ENCODE measurements at regions not wholly inside any gene's neighbourhood (a gene's known extent, or its start where the extent isn't known, plus 50 kb on each side); places are given as distances from the start of the nearest gene placed in this dataset.
"Not testable (repeated sequence)": the region's sequence is repeated elsewhere in the genome, so short reads cannot be mapped to it uniquely, and the experiment has no call there.

- no peak overlapping the region for H3K4me3 ChIP-seq (ENCODE audit: insufficient read depth, low read depth, low read length)
- H3K27me3 ChIP-seq (ENCODE audit: control insufficient read depth, insufficient read depth, low read length): peaks cover 54% of the 10 kb centered on the region
- no peak for DNase-seq
- H3K36me3 ChIP-seq (replicated peaks; ENCODE audit: control insufficient read depth, insufficient read depth, low read length): no peaks in the 10 kb centered on the region
Observed at GRCh38 chr22:22193923-22194322, 50.7 kb upstream of the VPREB1 start.

- peaks cover 50% of the 10 kb centered on the region for H3K27me3 ChIP-seq (ENCODE audit: control insufficient read depth, insufficient read depth, low read length)
- H3K36me3 ChIP-seq (replicated peaks; ENCODE audit: control insufficient read depth, insufficient read depth, low read length); DNase-seq; H3K4me3 ChIP-seq (ENCODE audit: insufficient read depth, low read depth, low read length): not testable (repeated sequence)
Observed at GRCh38 chr22:22193462-22193861, 51.1 kb upstream of the VPREB1 start.

GRCh38 chr22:22193006-22193405 is 51.6 kb upstream of the VPREB1 start:
- not testable (repeated sequence) for DNase-seq; H3K36me3 ChIP-seq (replicated peaks; ENCODE audit: control insufficient read depth, insufficient read depth, low read length); H3K4me3 ChIP-seq (ENCODE audit: insufficient read depth, low read depth, low read length)
- peaks cover 47% of the 10 kb centered on the region for H3K27me3 ChIP-seq (ENCODE audit: control insufficient read depth, insufficient read depth, low read length)

- H3K27me3 ChIP-seq (ENCODE audit: control insufficient read depth, insufficient read depth, low read length): peaks cover 45% of the 10 kb centered on the region
- not testable (repeated sequence) for H3K4me3 ChIP-seq (ENCODE audit: insufficient read depth, low read depth, low read length); H3K36me3 ChIP-seq (replicated peaks; ENCODE audit: control insufficient read depth, insufficient read depth, low read length); DNase-seq
Observed at GRCh38 chr22:22189796-22190195, 54.8 kb upstream of the VPREB1 start.

- DNase-seq; H3K4me3 ChIP-seq (ENCODE audit: insufficient read depth, low read depth, low read length); H3K36me3 ChIP-seq (replicated peaks; ENCODE audit: control insufficient read depth, insufficient read depth, low read length): not testable (repeated sequence)
- H3K27me3 ChIP-seq (ENCODE audit: control insufficient read depth, insufficient read depth, low read length): peaks cover 55% of the 10 kb centered on the region
Observed at GRCh38 chr22:22187863-22188262, 56.7 kb upstream of the VPREB1 start.

- Histone ChIP-seq H3K27me3 (ENCODE audit: control insufficient read depth, insufficient read depth, low read length) (peaks cover 60% of the 10 kb centered on the region), H3K4me3 (ENCODE audit: insufficient read depth, low read depth, low read length) (no peak overlapping the region), H3K36me3 (replicated peaks; ENCODE audit: control insufficient read depth, insufficient read depth, low read length) (no peaks in the 10 kb centered on the region)
- no peak for DNase-seq
Observed at GRCh38 chr22:22187299-22187698, 57.3 kb upstream of the VPREB1 start.

GRCh38 chr22:22185844-22186499 is 58.6 kb upstream of the VPREB1 start:
- Histone ChIP-seq H3K27me3 (ENCODE audit: control insufficient read depth, insufficient read depth, low read length) (peaks cover 73% of the 10 kb centered on the region), H3K36me3 (replicated peaks; ENCODE audit: control insufficient read depth, insufficient read depth, low read length) (no peaks in the 10 kb centered on the region), H3K4me3 (ENCODE audit: insufficient read depth, low read depth, low read length) (no peak overlapping the region)
- DNase-seq: no peak

- Histone ChIP-seq H3K36me3 (replicated peaks; ENCODE audit: control insufficient read depth, insufficient read depth, low read length) (no peaks in the 10 kb centered on the region), H3K4me3 (ENCODE audit: insufficient read depth, low read depth, low read length) (no peak overlapping the region), H3K27me3 (ENCODE audit: control insufficient read depth, insufficient read depth, low read length) (peaks cover 79% of the 10 kb centered on the region)
- DNase-seq: no peak
Observed at GRCh38 chr22:22185217-22185616, 59.4 kb upstream of the VPREB1 start.

GRCh38 chr22:22184277-22184807 is 60.2 kb upstream of the VPREB1 start:
- no peak overlapping the region for H3K4me3 ChIP-seq (ENCODE audit: insufficient read depth, low read depth, low read length)
- no peaks in the 10 kb centered on the region for H3K36me3 ChIP-seq (replicated peaks; ENCODE audit: control insufficient read depth, insufficient read depth, low read length)
- H3K27me3 ChIP-seq (ENCODE audit: control insufficient read depth, insufficient read depth, low read length): peaks cover 85% of the 10 kb centered on the region
- no peak for DNase-seq

- no peak for DNase-seq
- no peak overlapping the region for H3K4me3 ChIP-seq (ENCODE audit: insufficient read depth, low read depth, low read length)
- H3K36me3 ChIP-seq (replicated peaks; ENCODE audit: control insufficient read depth, insufficient read depth, low read length): no peaks in the 10 kb centered on the region
- peaks cover 97% of the 10 kb centered on the region for H3K27me3 ChIP-seq (ENCODE audit: control insufficient read depth, insufficient read depth, low read length)
Observed at GRCh38 chr22:22182990-22183264, 61.7 kb upstream of the VPREB1 start.

GRCh38 chr22:22182218-22182989 is 62.2 kb upstream of the VPREB1 start:
- Histone ChIP-seq H3K27me3 (ENCODE audit: control insufficient read depth, insufficient read depth, low read length) (peaks cover 96% of the 10 kb centered on the region), H3K4me3 (ENCODE audit: insufficient read depth, low read depth, low read length) (no peak overlapping the region), H3K36me3 (replicated peaks; ENCODE audit: control insufficient read depth, insufficient read depth, low read length) (no peaks in the 10 kb centered on the region)
- DNase-seq: no peak

- no peaks in the 10 kb centered on the region for H3K36me3 ChIP-seq (replicated peaks; ENCODE audit: control insufficient read depth, insufficient read depth, low read length)
- H3K4me3 ChIP-seq (ENCODE audit: insufficient read depth, low read depth, low read length): no peak overlapping the region
- DNase-seq: no peak
- peaks cover 96% of the 10 kb centered on the region for H3K27me3 ChIP-seq (ENCODE audit: control insufficient read depth, insufficient read depth, low read length)
Observed at GRCh38 chr22:22181341-22181850, 63.2 kb upstream of the VPREB1 start.

- Histone ChIP-seq H3K4me3 (ENCODE audit: insufficient read depth, low read depth, low read length) (no peak overlapping the region), H3K36me3 (replicated peaks; ENCODE audit: control insufficient read depth, insufficient read depth, low read length) (no peaks in the 10 kb centered on the region), H3K27me3 (ENCODE audit: control insufficient read depth, insufficient read depth, low read length) (peaks cover 96% of the 10 kb centered on the region)
- no peak for DNase-seq
Observed at GRCh38 chr22:22180738-22181285, 63.8 kb upstream of the VPREB1 start.

- Histone ChIP-seq H3K36me3 (replicated peaks; ENCODE audit: control insufficient read depth, insufficient read depth, low read length) (no peaks in the 10 kb centered on the region), H3K27me3 (ENCODE audit: control insufficient read depth, insufficient read depth, low read length) (peaks cover 90% of the 10 kb centered on the region), H3K4me3 (ENCODE audit: insufficient read depth, low read depth, low read length) (no peak overlapping the region)
- no peak for DNase-seq
Observed at GRCh38 chr22:22179858-22180257, 64.7 kb upstream of the VPREB1 start.

GRCh38 chr22:22178992-22179391 is 65.6 kb upstream of the VPREB1 start:
- no peaks in the 10 kb centered on the region for H3K36me3 ChIP-seq (replicated peaks; ENCODE audit: control insufficient read depth, insufficient read depth, low read length)
- H3K27me3 ChIP-seq (ENCODE audit: control insufficient read depth, insufficient read depth, low read length): peaks cover 81% of the 10 kb centered on the region
- no peak for DNase-seq
- H3K4me3 ChIP-seq (ENCODE audit: insufficient read depth, low read depth, low read length): no peak overlapping the region
